ENCODE measurements at regions not wholly inside any gene's neighbourhood (a gene's known extent, or its start where the extent isn't known, plus 50 kb on each side); places are given as distances from the start of the nearest gene placed in this dataset.

GRCh38 chr10:62996516-62996915, 136.6 kb upstream of the NRBF2 start:
- TF ChIP-seq CTCF (conservative IDR thresholded peaks at IDR 0.05) (no peak), ZFX (IDR thresholded peaks at IDR 0.05) (no peak)

Measured in C4-2B (cell line).